ENCODE measurements at regions not wholly inside any gene's neighbourhood (a gene's known extent, or its start where the extent isn't known, plus 50 kb on each side); places are given as distances from the start of the nearest gene placed in this dataset.

DNA sequence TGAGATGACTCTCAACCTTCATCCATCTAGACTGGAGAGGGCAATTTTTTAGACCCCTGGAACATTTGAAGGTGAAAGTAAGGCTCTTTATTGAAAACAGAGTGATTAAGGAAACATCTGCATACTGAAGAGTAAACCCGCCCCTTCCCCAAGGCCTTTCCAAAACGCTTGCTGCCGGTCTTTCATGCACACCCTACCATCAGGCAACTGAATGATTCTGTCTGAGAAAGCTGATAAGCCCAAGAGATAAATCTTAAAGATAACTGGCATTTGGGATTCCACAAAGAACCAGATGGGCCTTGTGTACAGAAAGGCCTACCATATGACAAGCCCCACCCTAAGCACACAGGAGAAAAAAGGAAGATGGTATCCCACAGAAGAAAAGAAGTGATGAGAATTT lies 54.4 kb upstream of the PIK3R1 start:
- DNase-seq (no peak), FAIRE-seq (no peak)
- no peaks in the 10 kb centered on the region for H3K9me3 ChIP-seq (ENCODE audit: control insufficient read depth in 2 of 3, insufficient read depth in 1 of 3, low read length in 3 of 3)
- intact Hi-C loops (cut with DNase I): no loop called here
- H3K9ac ChIP-seq (ENCODE audit: low read length in 3 of 3): no peak overlapping the region
- H3K27ac ChIP-seq (ENCODE audit: low read depth in 2 of 2, low read length in 2 of 2): no peak overlapping the region
- no peaks in the 10 kb centered on the region for H3K27me3 ChIP-seq (ENCODE audit: control insufficient read depth, insufficient read depth, low read length)
- H3K36me3 ChIP-seq (ENCODE audit: control insufficient read depth in 2 of 3, insufficient read depth in 3 of 3, low read length in 3 of 3): no peaks in the 10 kb centered on the region
- TF ChIP-seq, protein P1, sequence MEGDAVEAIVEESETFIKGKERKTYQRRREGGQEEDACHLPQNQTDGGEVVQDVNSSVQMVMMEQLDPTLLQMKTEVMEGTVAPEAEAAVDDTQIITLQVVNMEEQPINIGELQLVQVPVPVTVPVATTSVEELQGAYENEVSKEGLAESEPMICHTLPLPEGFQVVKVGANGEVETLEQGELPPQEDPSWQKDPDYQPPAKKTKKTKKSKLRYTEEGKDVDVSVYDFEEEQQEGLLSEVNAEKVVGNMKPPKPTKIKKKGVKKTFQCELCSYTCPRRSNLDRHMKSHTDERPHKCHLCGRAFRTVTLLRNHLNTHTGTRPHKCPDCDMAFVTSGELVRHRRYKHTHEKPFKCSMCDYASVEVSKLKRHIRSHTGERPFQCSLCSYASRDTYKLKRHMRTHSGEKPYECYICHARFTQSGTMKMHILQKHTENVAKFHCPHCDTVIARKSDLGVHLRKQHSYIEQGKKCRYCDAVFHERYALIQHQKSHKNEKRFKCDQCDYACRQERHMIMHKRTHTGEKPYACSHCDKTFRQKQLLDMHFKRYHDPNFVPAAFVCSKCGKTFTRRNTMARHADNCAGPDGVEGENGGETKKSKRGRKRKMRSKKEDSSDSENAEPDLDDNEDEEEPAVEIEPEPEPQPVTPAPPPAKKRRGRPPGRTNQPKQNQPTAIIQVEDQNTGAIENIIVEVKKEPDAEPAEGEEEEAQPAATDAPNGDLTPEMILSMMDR (IDR thresholded peaks at IDR 0.05; ENCODE audit: borderline replicate concordance, extremely low read depth, insufficient read depth): no peak
- no peaks in the 10 kb centered on the region for H3K4me1 ChIP-seq (ENCODE audit: control insufficient read depth in 2 of 3, insufficient read depth in 2 of 3, low read depth in 1 of 3, low read length in 3 of 3)
- H3K4me3 ChIP-seq (ENCODE audit: low read length in 3 of 3): no peak overlapping the region

DNA sequence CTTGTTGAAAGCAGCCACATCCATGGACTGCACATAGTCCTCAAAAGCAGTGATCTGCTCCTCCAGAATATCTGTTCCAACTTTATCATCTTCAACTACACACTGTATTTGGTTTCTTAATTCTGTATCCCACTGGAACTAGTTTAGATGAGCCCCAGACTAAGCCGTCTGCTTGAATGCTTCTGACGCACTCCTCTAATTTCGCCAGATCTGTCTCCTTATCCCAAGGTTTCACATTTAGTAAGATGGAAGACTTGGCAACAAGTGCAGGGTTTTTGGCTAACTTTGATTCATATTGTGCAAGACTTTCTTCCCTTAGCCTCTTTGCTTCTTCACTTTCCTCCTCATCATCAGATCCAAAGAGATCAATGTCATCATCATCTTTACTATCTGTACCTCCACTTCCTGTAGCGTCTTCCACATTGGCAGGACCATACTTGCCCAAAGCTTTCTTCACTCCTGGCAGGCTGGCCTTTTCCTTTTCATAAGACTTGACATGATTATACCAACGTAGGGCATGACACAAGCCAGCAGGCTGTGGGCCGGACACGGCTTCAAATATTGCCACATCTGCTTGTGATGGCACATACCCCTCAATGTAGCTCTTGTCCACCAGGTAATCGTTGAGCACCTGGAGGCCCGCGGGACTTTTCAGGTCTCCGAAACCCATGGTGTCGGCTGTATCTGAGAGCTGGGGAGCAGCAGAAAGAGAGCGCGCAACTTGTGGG lies 56.2 kb upstream of the PIK3R1 start:
- DNase-seq: no peak

DNA sequence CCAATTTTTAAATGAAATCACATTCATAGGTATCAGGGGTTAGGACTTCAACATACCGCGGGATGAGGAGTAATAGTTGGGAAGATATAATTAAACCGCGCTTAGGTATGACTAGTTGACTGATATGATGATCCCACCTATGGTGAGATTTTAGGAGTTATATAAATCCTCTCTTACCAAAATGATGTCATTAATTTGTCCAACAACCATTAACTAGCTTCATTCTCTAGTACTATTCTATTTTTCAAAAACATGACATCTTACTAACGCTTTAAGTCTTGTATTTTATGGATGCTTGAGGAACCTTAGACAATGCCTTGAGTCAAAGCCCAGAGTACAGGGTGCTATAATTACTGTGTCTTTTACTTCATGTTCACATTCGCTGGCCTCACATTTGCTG lies 59.6 kb upstream of the PIK3R1 start:
- Histone ChIP-seq H3K4me3 (ENCODE audit: low read length in 3 of 3) (no peak overlapping the region), H3K27ac (ENCODE audit: low read depth in 2 of 2, low read length in 2 of 2) (no peak overlapping the region), H3K4me1 (ENCODE audit: control insufficient read depth in 2 of 3, insufficient read depth in 2 of 3, low read depth in 1 of 3, low read length in 3 of 3) (no peaks in the 10 kb centered on the region), H3K9me3 (ENCODE audit: control insufficient read depth in 2 of 3, insufficient read depth in 1 of 3, low read length in 3 of 3) (no peaks in the 10 kb centered on the region), H3K36me3 (ENCODE audit: control insufficient read depth in 2 of 3, insufficient read depth in 3 of 3, low read length in 3 of 3) (no peaks in the 10 kb centered on the region), H3K9ac (ENCODE audit: low read length in 3 of 3) (no peak overlapping the region), H3K27me3 (ENCODE audit: control insufficient read depth, insufficient read depth, low read length) (no peaks in the 10 kb centered on the region)
- FAIRE-seq: no peak
- intact Hi-C loops (cut with DNase I): no loop called here
- TF ChIP-seq, protein P1 (IDR thresholded peaks at IDR 0.05; ENCODE audit: borderline replicate concordance, extremely low read depth, insufficient read depth): no peak
- no peak for DNase-seq

More for the DNA sequence above, 56.2 kb upstream of the PIK3R1 start:
- no peaks in the 10 kb centered on the region for H3K4me1 ChIP-seq (ENCODE audit: control insufficient read depth in 2 of 3, insufficient read depth in 2 of 3, low read depth in 1 of 3, low read length in 3 of 3)
- TF ChIP-seq, protein P1 (IDR thresholded peaks at IDR 0.05; ENCODE audit: borderline replicate concordance, extremely low read depth, insufficient read depth): no peak
- H3K36me3 ChIP-seq (ENCODE audit: control insufficient read depth in 2 of 3, insufficient read depth in 3 of 3, low read length in 3 of 3): no peaks in the 10 kb centered on the region
- H3K27ac ChIP-seq (ENCODE audit: low read depth in 2 of 2, low read length in 2 of 2): no peak overlapping the region
- intact Hi-C loops (cut with DNase I): no loop called here
- no peaks in the 10 kb centered on the region for H3K27me3 ChIP-seq (ENCODE audit: control insufficient read depth, insufficient read depth, low read length)
- FAIRE-seq: no peak
- H3K9me3 ChIP-seq (ENCODE audit: control insufficient read depth in 2 of 3, insufficient read depth in 1 of 3, low read length in 3 of 3): no peaks in the 10 kb centered on the region
- H3K4me3 ChIP-seq (ENCODE audit: low read length in 3 of 3): no peak overlapping the region
- H3K9ac ChIP-seq (ENCODE audit: low read length in 3 of 3): no peak overlapping the region

Measured in kidney (tissue), 13 donors.